ENCODE measurements at regions not wholly inside any gene's neighbourhood (a gene's known extent, or its start where the extent isn't known, plus 50 kb on each side); places are given as distances from the start of the nearest gene placed in this dataset.

- Mint-ChIP-seq H3K9me3 (peaks cover 0 to 3% of the 10 kb centered on the region in 2 experiments; a peak in 1 of 5 replicates), H3K27me3 (ENCODE audit: low read depth) (no peaks in the 10 kb centered on the region), H3K4me3 (no peak overlapping the region), H3K4me1 (peaks cover 0 to 5% of the 10 kb centered on the region in 2 experiments; a peak in 2 of 4 replicates), H3K27ac (no peak overlapping the region), H3K36me3 (ENCODE audit: insufficient read depth in 1 of 3, low read depth in 3 of 3) (no peaks in the 10 kb centered on the region; a peak in 1 of 7 replicates)
- no peak overlapping the region for H2AFZ ChIP-seq (ENCODE audit: low read length)
- H4K91ac ChIP-seq (ENCODE audit: insufficient read length, low read depth, low read length) = no peak overlapping the region
- H3K9ac ChIP-seq (ENCODE audit: extremely low read depth, insufficient read length, low read length) = no peak overlapping the region
- H3K79me1 ChIP-seq (ENCODE audit: insufficient read depth, low read depth, low read length, poor library complexity, severe bottlenecking) = no peaks in the 10 kb centered on the region
- H3K79me2 ChIP-seq (ENCODE audit: insufficient read depth, low read length) = no peaks in the 10 kb centered on the region
- TF ChIP-seq CTCF (conservative IDR thresholded peaks at IDR 0.05) = no peak
- H4K5ac ChIP-seq (ENCODE audit: insufficient read length, low read depth, low read length) = no peak overlapping the region
- no peak overlapping the region for H2BK20ac ChIP-seq (ENCODE audit: low read depth, low read length, poor library complexity, severe bottlenecking)
- no peak overlapping the region for H2BK12ac ChIP-seq (ENCODE audit: insufficient read length, low read depth, low read length)
- no peaks in the 10 kb centered on the region for H3K4me1 ChIP-seq (ENCODE audit: insufficient read depth, low read length)
- H2AK5ac ChIP-seq (ENCODE audit: insufficient read length, low read length) = no peak overlapping the region
- H2BK5ac ChIP-seq (ENCODE audit: insufficient read length, low read length) = no peak overlapping the region
- H4K8ac ChIP-seq (replicated peaks; ENCODE audit: insufficient read length, low read depth, low read length) = no peak overlapping the region
- no peak overlapping the region for H3K4ac ChIP-seq (ENCODE audit: low read depth, low read length)
- H3K56ac ChIP-seq (ENCODE audit: insufficient read length, low read depth, low read length) = no peak overlapping the region
- H3K14ac ChIP-seq (ENCODE audit: insufficient read depth, low read length) = no peak overlapping the region
- H3T11ph ChIP-seq (ENCODE audit: low read length) = no peak overlapping the region
- no peak overlapping the region for H3K23ac ChIP-seq (ENCODE audit: insufficient read length, low read depth, low read length)
- no CpG with 5 or more reads among the region's 8 CpGs for WGBS (ENCODE audit: extremely low coverage, insufficient read length, low lambda C conversion rate)
- H4K20me1 ChIP-seq (ENCODE audit: control insufficient read depth, insufficient read depth, insufficient read length) = no peaks in the 10 kb centered on the region
- DNase-seq = no peak
- H2BK120ac ChIP-seq (ENCODE audit: low read depth, low read length, poor library complexity, severe bottlenecking) = no peak overlapping the region
- no peak overlapping the region for H3K27ac ChIP-seq (ENCODE audit: insufficient read length, low read depth, low read length)
- H2BK15ac ChIP-seq (ENCODE audit: low read depth, low read length) = no peak overlapping the region
- H3K4me2 ChIP-seq (ENCODE audit: insufficient read depth, insufficient read length, low read length) = no peak overlapping the region
- no peaks in the 10 kb centered on the region for H3K9me3 ChIP-seq (ENCODE audit: control insufficient read depth, low read depth, low read length)
- no peaks in the 10 kb centered on the region for H3K23me2 ChIP-seq (ENCODE audit: insufficient read length, low read depth, low read length, poor library complexity, severe bottlenecking)
- no peaks in the 10 kb centered on the region for H3K27me3 ChIP-seq (ENCODE audit: insufficient read depth, low read length)
- H3K18ac ChIP-seq (ENCODE audit: insufficient read length, low read depth, low read length) = no peak overlapping the region
Observed at GRCh38 chr13:100827489-100828176, 153.0 kb upstream of the TMTC4 start.

All from H9 (cell line).